Stimulated activated CD4-positive, alpha-beta T cell treated with anti-CD3 and anti-CD28 coated beads, Interleukin-15, amount 100 ng/mL, for 1 hour (primary cell): ENCODE measurements at regions not wholly inside any gene's neighbourhood (a gene's known extent, or its start where the extent isn't known, plus 50 kb on each side); places are given as distances from the start of the nearest gene placed in this dataset.
"Not testable (repeated sequence)": the region's sequence is repeated elsewhere in the genome, so short reads cannot be mapped to it uniquely, and the experiment has no call there.

Experiments used
- DNase-seq, 2 donors: peaks; one replicate each; pipeline ENCODE4 v3.0.0-alpha.2; 2020; ENCODE audit warnings: low read depth in 1 of 2, low spot score in 1 of 2

DNA sequence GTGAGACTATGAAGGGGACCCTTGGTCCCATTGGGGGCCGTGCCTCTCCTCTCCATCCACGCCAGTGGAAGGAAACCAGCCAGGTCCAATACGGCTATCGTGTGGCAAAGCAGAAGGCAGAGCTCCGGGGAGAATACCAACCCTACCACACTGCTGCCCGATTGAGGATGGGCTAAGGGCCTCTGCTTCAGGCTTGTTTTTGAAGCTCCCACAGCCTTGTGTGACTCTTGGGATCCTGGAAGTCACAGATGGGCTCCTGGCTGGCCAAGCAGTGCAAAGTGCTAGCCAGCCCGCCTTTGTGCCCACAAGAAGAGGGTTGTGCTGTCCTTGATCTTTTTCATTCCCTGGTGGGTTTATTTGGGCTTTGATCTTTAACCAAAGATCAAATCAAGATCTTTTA, 70.6 kb upstream of the ID2 start:
- no peak for DNase-seq

- no peak for DNase-seq
These were observed 70.2 kb upstream of the ID2 start for GRCh38 chr2:8611700-8612099.

GRCh38 chr2:8612734-8613179, 69.1 kb upstream of the ID2 start:
- DNase-seq, result no peak

DNA sequence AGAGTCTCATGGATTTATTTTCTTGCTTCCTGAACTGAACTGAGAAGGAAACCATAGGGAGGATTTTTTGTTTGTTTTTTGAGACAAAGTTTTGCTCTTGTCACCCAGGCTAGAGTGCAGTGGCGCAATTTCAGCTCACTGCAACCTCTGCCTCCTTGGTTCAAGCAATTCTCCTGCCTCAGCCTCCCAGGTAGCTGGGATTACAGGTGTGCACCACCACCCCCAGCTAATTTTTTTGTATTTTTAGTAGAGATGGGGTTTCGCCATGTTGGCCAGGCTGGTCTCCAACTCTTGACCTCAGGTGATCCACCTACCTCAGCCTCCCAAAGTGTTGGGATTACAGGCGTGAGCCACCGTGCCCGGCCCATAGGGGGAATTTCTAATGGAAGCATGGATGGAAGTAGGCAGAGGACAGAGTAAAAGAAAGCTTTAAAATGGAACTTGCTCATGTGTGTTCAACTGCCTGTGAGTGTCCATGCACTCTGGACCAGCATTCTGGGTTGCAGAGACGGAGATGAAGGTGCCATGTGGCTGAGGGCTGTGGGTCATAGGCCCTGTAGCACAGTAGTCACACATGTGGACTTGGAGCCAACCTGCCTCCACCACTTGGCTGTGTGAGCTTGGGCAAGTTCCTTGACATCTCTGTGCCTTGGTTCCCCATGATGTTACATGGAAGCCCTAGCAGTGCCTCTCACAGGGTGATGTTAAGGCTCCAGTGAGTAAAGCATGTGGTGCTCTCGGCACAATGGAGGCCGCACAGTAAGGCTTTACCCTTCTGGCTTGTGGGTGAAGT, 68.5 kb upstream of the ID2 start:
- DNase-seq, result not testable (repeated sequence)

- no peak for DNase-seq
These were observed 67.2 kb upstream of the ID2 start for GRCh38 chr2:8614646-8615045.

DNA sequence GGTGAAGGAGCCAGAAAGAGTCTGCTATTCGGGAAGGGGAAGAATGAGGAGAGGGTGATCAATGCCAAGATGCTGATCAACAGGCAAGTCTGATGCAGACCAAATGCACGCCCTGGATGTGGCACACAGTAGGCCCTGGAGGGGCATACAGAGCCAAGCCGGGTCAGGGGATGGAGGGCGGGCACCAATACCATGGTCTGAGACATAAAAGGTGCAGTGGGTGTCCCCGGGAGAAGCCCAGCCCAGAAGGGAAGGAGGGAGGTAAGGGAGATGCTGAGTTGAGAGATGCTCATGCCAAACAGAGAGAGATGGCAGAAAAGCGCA, 66.6 kb upstream of the ID2 start:
- DNase-seq, result no peak

DNA sequence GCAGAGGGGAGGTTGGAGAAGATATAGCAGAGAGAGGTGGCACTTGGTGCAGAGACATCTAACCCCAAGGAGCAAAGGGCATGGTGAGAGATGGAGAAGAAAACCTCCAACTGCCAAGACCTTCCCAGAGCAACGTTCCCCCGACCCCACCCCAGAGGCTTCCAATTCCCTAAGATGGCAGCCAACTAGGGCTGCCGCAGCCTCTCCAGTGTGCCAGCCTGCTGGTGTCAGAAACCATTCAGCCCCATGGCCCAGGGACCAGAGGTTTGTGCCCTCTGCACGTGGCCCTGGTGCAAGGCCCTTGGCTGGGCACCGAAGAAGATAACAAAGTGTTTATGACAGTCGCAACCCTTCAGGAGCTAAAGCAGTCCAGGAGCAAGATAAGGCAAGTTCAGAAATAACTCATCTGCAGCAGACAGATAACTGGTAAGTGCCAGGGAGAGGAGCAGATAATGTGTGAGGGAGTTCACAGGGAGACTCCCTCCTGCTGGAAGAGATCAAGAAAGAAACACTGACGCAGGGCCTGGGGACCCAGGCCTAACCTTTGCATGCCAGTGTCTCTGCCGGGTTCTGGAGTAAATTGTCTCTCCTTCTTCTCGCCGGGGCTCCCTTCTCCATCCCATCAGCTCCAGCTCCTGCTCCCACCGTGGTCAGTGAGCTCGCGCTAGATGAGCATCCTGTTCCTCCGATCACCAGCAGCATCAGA, 66.1 kb upstream of the ID2 start:
- DNase-seq, result no peak

DNA sequence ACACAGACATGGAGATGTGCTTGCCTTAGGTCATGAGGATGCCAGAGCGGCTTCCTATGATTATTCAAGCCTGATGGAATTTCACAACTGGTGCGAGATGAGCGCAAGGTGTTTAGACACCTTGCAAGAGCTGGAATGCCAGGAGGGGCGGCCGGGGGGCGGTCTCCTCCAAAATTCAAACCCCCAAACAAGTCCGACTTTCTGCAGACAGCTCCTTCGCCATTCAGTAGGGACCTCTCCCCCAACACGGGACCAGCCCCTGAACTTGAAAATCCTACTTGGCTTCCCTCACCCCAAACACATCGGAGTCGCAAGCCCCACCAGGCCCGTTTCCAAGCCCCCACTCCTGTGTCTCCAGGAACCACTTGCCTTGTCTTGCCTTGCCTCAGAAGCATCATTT, 64.8 kb upstream of the ID2 start:
- no peak for DNase-seq

DNA sequence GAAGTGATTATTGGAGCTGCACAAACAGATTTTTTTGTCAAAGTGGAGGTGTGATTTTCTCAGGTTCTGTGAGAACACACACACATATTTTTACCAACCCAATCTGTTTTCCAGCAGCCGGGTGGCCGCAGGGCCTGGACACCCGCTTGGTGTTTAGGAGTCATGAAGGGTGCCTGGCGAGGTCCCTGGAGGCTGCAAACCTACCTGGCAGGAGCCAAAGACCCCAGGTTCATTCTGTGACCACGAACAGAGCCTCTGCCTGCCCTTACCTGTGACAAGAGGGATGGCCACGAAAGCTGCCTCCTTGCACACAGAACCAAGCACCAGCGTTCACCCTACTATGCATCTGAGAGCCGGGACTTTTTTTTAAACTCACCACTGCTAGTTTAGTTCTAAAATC, 64.3 kb upstream of the ID2 start:
- no peak for DNase-seq

DNA sequence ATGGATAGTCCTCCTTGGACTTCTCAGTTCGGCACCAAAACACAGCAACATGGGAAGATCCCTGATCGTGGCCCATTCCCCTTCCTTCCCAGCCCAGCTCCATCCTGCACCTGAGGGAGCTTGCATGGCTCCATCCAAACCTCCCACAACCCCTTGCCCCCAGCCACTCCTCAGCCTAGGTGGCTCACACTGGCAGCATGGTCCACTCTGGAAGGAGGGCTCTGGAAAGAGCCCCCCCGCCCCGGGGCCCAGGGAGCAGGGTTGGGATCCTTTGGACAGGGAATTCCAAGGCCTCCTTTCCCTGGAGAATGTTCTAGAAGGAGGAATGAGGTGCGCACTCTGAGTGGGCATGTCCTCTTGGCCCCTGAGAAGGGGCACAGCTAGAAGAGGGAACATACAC, 62.8 kb upstream of the ID2 start:
- no peak for DNase-seq

- DNase-seq, result no peak
These were observed 61.1 kb upstream of the ID2 start for GRCh38 chr2:8620611-8621382.

DNA sequence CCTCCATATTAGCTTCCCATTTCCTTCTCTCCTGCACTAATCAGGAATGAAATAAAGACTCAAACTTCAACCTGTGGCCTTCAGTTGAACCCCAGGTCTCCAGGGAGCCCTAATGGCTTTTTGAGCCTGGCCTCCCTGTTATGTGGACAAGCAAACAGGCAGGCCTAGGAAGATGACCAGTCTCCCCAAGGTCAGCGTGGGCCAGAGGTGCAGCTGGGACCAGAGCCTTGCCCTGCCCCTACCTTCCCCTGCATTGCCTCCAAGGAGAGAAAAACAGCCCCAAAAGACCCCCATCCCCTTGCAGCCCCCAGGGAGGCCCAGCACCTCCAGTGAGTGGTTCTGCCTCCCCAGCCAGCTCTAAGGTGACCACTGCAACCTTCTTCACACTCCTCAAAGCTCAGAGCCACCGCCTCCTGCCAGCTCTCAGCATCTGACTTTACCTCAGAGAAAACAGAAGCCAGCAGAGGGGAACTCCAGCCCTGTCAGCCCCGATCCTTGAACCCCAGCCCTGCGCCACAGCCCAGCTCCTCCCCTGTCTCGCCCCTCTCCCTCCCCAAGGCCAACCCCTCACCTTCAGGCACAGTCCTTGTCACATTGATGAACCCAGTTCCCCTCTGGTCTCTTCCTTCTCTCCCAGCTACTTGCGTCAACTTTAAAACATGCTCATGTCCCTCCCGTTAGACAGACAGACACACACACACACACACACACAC, 59.5 kb upstream of the ID2 start:
- DNase-seq, result no peak

DNA sequence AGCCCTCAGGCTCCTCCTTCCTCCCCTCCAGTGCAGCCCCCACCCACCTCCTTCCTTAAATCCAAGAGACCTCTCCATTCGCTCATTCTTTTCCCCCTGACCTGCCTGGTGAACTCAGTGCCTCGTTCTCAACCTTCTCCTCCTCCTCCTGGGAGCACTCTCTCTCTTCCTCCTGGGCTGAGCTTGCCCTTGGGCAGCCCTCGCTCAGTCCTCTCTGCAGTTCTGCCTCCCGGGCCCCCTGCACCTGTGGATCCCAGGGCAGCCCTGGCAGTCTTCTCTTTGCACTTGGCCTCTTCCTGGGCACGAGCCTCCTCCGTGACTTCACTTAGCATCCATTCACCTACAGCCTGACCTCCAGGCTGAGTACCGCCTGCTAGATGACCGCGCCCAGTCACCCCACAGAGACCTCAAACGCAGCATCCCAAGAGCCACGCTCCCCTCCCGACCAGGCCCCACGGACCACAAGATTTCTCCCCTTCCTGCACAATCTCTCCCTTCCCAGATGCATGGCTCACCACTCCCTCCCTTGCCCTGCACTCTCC, 58.9 kb upstream of the ID2 start:
- no peak for DNase-seq

DNA sequence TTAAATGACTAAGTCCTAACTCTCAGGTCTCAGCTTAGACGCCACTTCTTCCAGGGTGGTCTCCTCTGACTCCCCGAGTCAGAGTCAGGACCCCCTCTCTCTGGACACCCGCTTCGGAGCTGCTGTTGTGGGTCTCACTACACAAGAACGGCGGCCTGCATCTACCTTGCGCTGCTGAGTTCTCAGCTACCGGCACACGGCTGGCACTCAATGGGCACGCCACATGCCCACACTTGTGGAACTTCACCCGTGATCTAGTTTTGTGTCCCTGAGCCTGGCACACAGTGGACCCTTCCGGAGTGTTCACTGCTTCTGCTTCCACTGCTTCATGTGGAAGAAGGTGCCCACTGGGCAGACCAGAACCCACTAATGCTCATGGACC, 58.3 kb upstream of the ID2 start:
- no peak for DNase-seq

DNA sequence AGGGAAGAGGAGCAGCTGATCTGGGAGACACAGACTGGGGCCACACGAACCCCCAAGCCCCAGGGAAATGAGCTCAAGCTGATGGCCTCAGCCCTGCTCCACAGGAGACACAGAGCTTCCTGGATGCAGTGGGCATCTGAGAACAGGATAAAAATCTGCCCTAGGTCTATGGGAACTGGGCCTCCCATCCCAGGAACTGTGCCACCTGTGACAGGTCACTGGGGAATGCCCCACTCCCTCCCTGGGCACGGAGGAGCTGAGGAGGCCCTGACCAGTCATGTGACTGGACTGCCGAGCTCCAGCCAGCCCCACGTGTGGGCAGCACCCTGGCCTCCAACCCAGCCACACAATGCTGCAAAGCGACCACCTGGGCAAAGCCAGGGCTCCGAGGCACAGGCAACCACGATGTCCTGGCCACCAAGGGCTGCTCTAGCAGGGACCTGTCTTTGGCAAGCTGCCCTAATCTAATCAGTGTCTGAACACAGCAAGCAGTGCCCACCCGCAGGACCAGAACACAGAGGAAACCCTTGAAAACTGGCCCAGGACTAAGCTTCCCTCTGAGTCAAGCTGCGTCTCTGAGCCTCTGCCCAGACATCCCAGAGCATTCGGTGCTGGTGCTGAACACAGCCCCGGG, 57.8 kb upstream of the ID2 start:
- no peak for DNase-seq

- DNase-seq, result no peak
These were observed 56.9 kb upstream of the ID2 start for GRCh38 chr2:8624855-8625398.

DNA sequence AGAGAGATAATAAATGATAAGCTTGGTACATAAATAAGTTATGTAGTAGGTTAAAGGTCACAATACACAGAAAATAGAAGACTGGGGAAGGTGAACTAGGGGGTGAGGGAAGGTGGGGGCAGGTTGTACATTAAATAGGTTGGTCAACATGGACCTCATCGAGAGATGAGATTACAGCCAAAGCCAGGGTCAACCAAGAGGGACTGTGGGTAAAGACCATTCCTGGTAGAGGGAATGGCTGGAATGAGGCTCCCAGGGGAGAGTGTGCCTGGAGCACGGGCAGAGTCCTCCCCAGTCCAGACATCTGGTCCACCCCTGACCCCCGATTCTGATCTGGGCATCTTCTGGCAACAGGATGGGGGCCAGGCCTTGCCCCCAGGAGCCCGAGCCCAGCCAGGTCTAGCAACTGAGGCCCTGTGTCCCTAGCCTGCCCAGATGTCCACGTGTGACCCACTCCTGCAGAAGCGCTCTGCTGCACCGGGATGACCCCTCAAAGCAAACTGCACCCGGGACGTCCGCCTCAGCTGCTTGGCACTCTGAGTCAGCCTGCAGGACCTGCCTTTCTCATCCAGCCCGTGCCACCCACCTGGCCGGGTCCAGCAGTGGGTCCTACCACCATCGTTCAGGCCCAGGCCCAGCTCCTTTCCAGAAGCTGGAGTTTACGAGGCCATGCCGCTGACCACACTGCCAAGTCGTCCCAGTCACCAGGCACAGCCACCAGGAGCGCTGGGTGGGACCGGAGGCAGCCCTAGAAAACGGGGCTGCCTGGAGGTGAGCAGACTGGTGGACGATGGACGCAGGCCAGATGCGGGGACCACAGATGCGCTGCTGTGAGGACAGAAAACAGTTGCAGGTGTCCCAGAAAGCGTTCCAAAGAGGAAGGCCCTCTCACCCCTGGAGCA, 56.2 kb upstream of the ID2 start:
- DNase-seq, result no peak

GRCh38 chr2:8626572-8626971, 55.3 kb upstream of the ID2 start:
- no peak for DNase-seq

DNA sequence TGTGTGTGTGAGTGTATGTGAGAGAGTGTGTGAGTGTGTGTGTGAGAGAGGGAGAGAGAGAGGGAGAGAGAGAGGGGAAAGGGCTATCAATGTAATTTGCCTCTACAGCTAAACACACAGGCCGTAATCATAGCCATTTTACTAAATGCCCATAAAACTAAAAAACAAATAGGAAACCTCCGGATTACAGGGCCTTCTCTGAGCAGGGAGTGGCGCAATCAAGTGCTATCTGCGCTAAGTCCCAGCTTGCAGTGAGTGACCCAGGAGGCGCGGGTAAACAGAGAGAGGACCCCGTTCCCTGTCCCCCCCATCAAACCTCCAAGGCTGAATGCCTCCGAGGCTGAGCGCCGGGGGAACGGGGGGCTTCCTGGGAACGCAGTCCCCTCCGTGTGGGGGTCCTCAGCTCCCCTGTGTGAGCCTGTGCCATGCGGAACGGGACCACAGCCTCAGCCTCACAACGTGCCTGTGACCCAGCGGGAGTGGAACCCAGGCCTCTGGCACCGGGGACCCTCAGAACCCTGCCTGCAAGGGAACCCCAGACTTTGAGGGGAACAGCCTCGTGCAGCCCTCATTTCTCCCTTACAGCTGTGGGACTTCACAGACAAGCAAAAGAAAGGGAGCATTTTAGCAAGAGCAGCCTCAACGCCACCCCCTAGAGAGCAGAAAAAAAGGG, 54.7 kb upstream of the ID2 start:
- no peak for DNase-seq
